GM23338 (cell line): ENCODE measurements at regions not wholly inside any gene's neighbourhood (a gene's known extent, or its start where the extent isn't known, plus 50 kb on each side); places are given as distances from the start of the nearest gene placed in this dataset.

Source experiments
- ATAC-seq: fragments of 200-7000 bp; cut with Tn5 transposase; 3 replicates; pipeline ENCODE4 v1.9.1; 2020
- DNase-seq: peaks from one replicate; pipeline ENCODE4 v3.0.0-alpha.2; 2015; ENCODE audit warnings: low spot score
- H2AFZ ChIP-seq: fragments of 200-600 bp; sonication (generic); 2 replicates; pipeline ENCODE4 v1.8.0; 2016; ENCODE audit warnings: antibody characterized with exemption, mild to moderate bottlenecking, moderate library complexity
- H3F3A ChIP-seq: fragments of 200-600 bp; sonication (generic); replicated peaks from 2 replicates; pipeline ENCODE4 v1.8.0; 2017; ENCODE audit warnings: antibody characterized with exemption, mixed run types, low read depth
- H3K27ac ChIP-seq: fragments of 200-600 bp; sonication (generic); 2 replicates; pipeline ENCODE4 v1.6.1; 2016; ENCODE audit warnings: low read depth
- H3K27me3 ChIP-seq: fragments of 200-600 bp; sonication (generic); 2 replicates; pipeline ENCODE4 v1.8.0; 2016; ENCODE audit warnings: mild to moderate bottlenecking, mixed run types, moderate library complexity; ENCODE audit not compliant: insufficient read depth
- H3K36me3 ChIP-seq: fragments of 200-600 bp; sonication (generic); 2 replicates; pipeline ENCODE4 v1.8.0; 2016; ENCODE audit warnings: mild to moderate bottlenecking; ENCODE audit not compliant: insufficient read depth
- H3K4me1 ChIP-seq: fragments of 200-600 bp; sonication (generic); 2 replicates; pipeline ENCODE4 v1.8.0; 2016; ENCODE audit warnings: mild to moderate bottlenecking, moderate library complexity; ENCODE audit not compliant: insufficient read depth
- H3K4me2 ChIP-seq: fragments of 200-600 bp; sonication (generic); 2 replicates; pipeline ENCODE4 v1.7.1; 2017; ENCODE audit warnings: mixed run types
- H3K4me3 ChIP-seq: fragments of 200-600 bp; sonication (generic); 2 replicates; pipeline ENCODE4 v1.6.1; 2016; ENCODE audit warnings: mixed run types
- H3K79me2 ChIP-seq: fragments of 200-600 bp; sonication (generic); replicated peaks from 2 replicates; pipeline ENCODE4 v1.8.0; 2017; ENCODE audit warnings: mild to moderate bottlenecking; ENCODE audit not compliant: insufficient read depth
- H3K9me2 ChIP-seq: fragments of 200-600 bp; sonication (generic); 2 replicates; pipeline ENCODE4 v1.8.0; 2017; ENCODE audit not compliant: insufficient read depth
- H4K20me1 ChIP-seq: fragments of 200-600 bp; sonication (generic); replicated peaks from 2 replicates; pipeline ENCODE4 v1.8.0; 2017; ENCODE audit warnings: mild to moderate bottlenecking; ENCODE audit not compliant: insufficient read depth
- H3K27ac Mint-ChIP-seq: 2 replicates; pipeline ENCODE4 v1.8.0; 2020; ENCODE audit warnings: inconsistent platforms, mild to moderate bottlenecking, moderate library complexity, mixed read lengths
- H3K27me3 Mint-ChIP-seq: 3 replicates; pipeline ENCODE4 v1.8.0; 2022; ENCODE audit warnings: low read depth, mild to moderate bottlenecking, moderate library complexity, mixed read lengths, inconsistent platforms; ENCODE audit not compliant: insufficient read depth, poor library complexity
- H3K36me3 Mint-ChIP-seq: 3 replicates; pipeline ENCODE4 v1.8.0; 2021; ENCODE audit warnings: low read depth, mild to moderate bottlenecking, inconsistent platforms, moderate library complexity, mixed read lengths
- H3K4me1 Mint-ChIP-seq: 3 replicates; pipeline ENCODE4 v1.8.0; 2020; ENCODE audit warnings: mild to moderate bottlenecking, inconsistent platforms, mixed read lengths
- H3K4me3 Mint-ChIP-seq: 3 replicates; pipeline ENCODE4 v1.8.0; 2021; ENCODE audit warnings: moderate library complexity, mild to moderate bottlenecking, inconsistent platforms, mixed read lengths
- H3K9me3 Mint-ChIP-seq: 3 replicates; pipeline ENCODE4 v1.8.0; 2020; ENCODE audit warnings: moderate library complexity, mild to moderate bottlenecking, inconsistent platforms, mixed read lengths
- ETS1 ChIP-seq: IDR thresholded peaks from 2 replicates; pipeline ENCODE4 v1.6.1; 2016; ENCODE audit warnings: antibody characterized with exemption
- EZH2phosphoT487 ChIP-seq: fragments of 200-600 bp; sonication (generic); IDR thresholded peaks from one replicate; pipeline ENCODE4 v1.8.1; 2018; ENCODE audit warnings: antibody characterized with exemption; ENCODE audit not compliant: unreplicated experiment
- NANOG ChIP-seq: IDR thresholded peaks from 2 replicates; pipeline ENCODE4 v1.6.1; 2016; ENCODE audit warnings: antibody characterized with exemption, borderline replicate concordance
- STAT1 ChIP-seq: IDR thresholded peaks from one replicate; pipeline ENCODE4 v1.6.1; 2016; ENCODE audit warnings: antibody characterized with exemption; ENCODE audit not compliant: unreplicated experiment
- ZNF114 ChIP-seq: fragments of 250-450 bp; sonication (Bioruptor Pico); IDR thresholded peaks from 2 replicates; pipeline ENCODE4 v1.5.0; 2020; ENCODE audit warnings: mild to moderate bottlenecking, moderate library complexity
- ZNF331 ChIP-seq: fragments of 250-450 bp; sonication (Bioruptor Pico); IDR thresholded peaks from 2 replicates; pipeline ENCODE4 v1.5.0; 2020; ENCODE audit warnings: low read depth, mild to moderate bottlenecking, moderate library complexity
- ZNF462 ChIP-seq: fragments of 250-450 bp; sonication (Bioruptor Pico); IDR thresholded peaks from 2 replicates; pipeline ENCODE4 v1.5.0; 2020; ENCODE audit warnings: mild to moderate bottlenecking, moderate library complexity
- TF ChIP-seq, protein P1 (sequence below), 2 experiments: fragments of 200-600 bp in 1 of 2; sonication (generic) in 1 of 2; conservative IDR thresholded peaks; 2 replicates each; pipeline versions ENCODE4 v1.5.1 to v1.6.1; 2016 to 2017; ENCODE audit warnings: antibody characterized with exemption in 2 of 2, low read depth in 2 of 2, mild to moderate bottlenecking in 2 of 2, moderate library complexity in 1 of 2

DNA sequence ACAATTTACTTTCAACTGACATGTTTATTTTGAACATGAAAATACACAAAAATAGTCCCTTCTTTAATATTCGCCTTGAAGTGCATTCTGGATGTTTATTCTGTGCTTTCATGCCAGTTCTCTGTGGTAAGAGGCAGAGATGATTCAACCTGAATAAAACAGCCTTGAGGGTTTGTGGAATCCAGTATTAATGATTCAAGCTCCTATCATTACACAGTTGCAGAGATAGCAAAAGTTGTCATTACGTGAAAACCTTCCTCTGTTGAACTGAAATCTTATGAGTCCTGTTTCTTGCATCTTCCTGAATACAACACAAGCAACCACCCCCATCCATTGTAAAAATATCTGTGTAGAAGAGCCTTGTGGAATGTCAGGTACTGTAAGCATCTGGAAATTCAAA lies 142.3 kb upstream of the HTR2A start:
- H3K36me3 ChIP-seq = no peaks in the 10 kb centered on the region
- H3F3A ChIP-seq = no peaks in the 10 kb centered on the region
- Mint-ChIP-seq H3K4me1 (peaks cover 43% of the 10 kb centered on the region), H3K36me3 (no peaks in the 10 kb centered on the region), H3K27ac (0 out of 2 replicates have a peak overlapping the region, but pooled peaks have one; percentile 24), H3K27me3 (peaks cover 3% of the 10 kb centered on the region), H3K4me3 (no peak overlapping the region), H3K9me3 (no peaks in the 10 kb centered on the region)
- ATAC-seq (no peak), DNase-seq (no peak)
- H3K27ac ChIP-seq = no peak overlapping the region
- H3K79me2 ChIP-seq = no peaks in the 10 kb centered on the region
- H3K4me1 ChIP-seq = peaks cover 50% of the 10 kb centered on the region
- no peaks in the 10 kb centered on the region for H3K27me3 ChIP-seq
- no peaks in the 10 kb centered on the region for H4K20me1 ChIP-seq
- H3K9me2 ChIP-seq = no peaks in the 10 kb centered on the region
- no peak overlapping the region for H2AFZ ChIP-seq
- peak overlapping the region; percentile 16; the same call in 1 of the 2 replicates for H3K4me2 ChIP-seq
- TF ChIP-seq STAT1 (no peak), ZNF331 (CRISPR knock-in tag) (no peak), ZNF462 (CRISPR knock-in tag) (no peak), EZH2phosphoT487 (no peak), NANOG (no peak)
- no peak overlapping the region for H3K4me3 ChIP-seq

- no peaks in the 10 kb centered on the region for H3K27me3 ChIP-seq
- no peaks in the 10 kb centered on the region for H3K79me2 ChIP-seq
- Mint-ChIP-seq H3K4me3 (no peak overlapping the region), H3K4me1 (peaks cover 47% of the 10 kb centered on the region), H3K36me3 (no peaks in the 10 kb centered on the region), H3K27me3 (peaks cover 3% of the 10 kb centered on the region), H3K27ac (no peak overlapping the region), H3K9me3 (no peaks in the 10 kb centered on the region)
- H3K4me2 ChIP-seq = no peak overlapping the region
- no peak for ATAC-seq
- peaks cover 50% of the 10 kb centered on the region for H3K4me1 ChIP-seq
- no peak for DNase-seq
- no peaks in the 10 kb centered on the region for H3F3A ChIP-seq
- H3K4me3 ChIP-seq = no peak overlapping the region
- no peaks in the 10 kb centered on the region for H3K36me3 ChIP-seq
- H2AFZ ChIP-seq = no peak overlapping the region
- H3K9me2 ChIP-seq = no peaks in the 10 kb centered on the region
- H4K20me1 ChIP-seq = no peaks in the 10 kb centered on the region
- no peak overlapping the region for H3K27ac ChIP-seq
- no peak for TF ChIP-seq ZNF331 (CRISPR knock-in tag)
- TF ChIP-seq ETS1 = no peak
- no peak for TF ChIP-seq ZNF114 (CRISPR knock-in tag)
- no peak for TF ChIP-seq STAT1
- TF ChIP-seq, protein P1, sequence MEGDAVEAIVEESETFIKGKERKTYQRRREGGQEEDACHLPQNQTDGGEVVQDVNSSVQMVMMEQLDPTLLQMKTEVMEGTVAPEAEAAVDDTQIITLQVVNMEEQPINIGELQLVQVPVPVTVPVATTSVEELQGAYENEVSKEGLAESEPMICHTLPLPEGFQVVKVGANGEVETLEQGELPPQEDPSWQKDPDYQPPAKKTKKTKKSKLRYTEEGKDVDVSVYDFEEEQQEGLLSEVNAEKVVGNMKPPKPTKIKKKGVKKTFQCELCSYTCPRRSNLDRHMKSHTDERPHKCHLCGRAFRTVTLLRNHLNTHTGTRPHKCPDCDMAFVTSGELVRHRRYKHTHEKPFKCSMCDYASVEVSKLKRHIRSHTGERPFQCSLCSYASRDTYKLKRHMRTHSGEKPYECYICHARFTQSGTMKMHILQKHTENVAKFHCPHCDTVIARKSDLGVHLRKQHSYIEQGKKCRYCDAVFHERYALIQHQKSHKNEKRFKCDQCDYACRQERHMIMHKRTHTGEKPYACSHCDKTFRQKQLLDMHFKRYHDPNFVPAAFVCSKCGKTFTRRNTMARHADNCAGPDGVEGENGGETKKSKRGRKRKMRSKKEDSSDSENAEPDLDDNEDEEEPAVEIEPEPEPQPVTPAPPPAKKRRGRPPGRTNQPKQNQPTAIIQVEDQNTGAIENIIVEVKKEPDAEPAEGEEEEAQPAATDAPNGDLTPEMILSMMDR (conservative IDR thresholded peaks at IDR 0.05; ENCODE audit: low read depth in 2 of 2) = no peak
These were observed 141.3 kb upstream of the HTR2A start for GRCh38 chr13:47038188-47038587.
